GM12864 (cell line): ENCODE measurements at regions not wholly inside any gene's neighbourhood (a gene's known extent, or its start where the extent isn't known, plus 50 kb on each side); places are given as distances from the start of the nearest gene placed in this dataset.

Source experiments
- DNase-seq: peaks from one replicate; pipeline ENCODE4 v3.0.0-alpha.2; 2011; ENCODE audit warnings: low read depth
- H3K4me3 ChIP-seq: 2 replicates; pipeline ENCODE4 v1.5.1; 2011; ENCODE audit warnings: mild to moderate bottlenecking, low read depth, low read length, control low read depth
- TF ChIP-seq, protein P1 (sequence below): IDR thresholded peaks from 2 replicates; pipeline ENCODE4 v1.5.1; 2011; ENCODE audit warnings: low read depth, mild to moderate bottlenecking, moderate library complexity, low read length, control low read depth, inconsistent platforms; ENCODE audit errors: missing control alignments

GRCh38 chr15:47355759-47356158, 361.5 kb upstream of the SEMA6D start:
- no peak overlapping the region for H3K4me3 ChIP-seq
- TF ChIP-seq, protein P1, sequence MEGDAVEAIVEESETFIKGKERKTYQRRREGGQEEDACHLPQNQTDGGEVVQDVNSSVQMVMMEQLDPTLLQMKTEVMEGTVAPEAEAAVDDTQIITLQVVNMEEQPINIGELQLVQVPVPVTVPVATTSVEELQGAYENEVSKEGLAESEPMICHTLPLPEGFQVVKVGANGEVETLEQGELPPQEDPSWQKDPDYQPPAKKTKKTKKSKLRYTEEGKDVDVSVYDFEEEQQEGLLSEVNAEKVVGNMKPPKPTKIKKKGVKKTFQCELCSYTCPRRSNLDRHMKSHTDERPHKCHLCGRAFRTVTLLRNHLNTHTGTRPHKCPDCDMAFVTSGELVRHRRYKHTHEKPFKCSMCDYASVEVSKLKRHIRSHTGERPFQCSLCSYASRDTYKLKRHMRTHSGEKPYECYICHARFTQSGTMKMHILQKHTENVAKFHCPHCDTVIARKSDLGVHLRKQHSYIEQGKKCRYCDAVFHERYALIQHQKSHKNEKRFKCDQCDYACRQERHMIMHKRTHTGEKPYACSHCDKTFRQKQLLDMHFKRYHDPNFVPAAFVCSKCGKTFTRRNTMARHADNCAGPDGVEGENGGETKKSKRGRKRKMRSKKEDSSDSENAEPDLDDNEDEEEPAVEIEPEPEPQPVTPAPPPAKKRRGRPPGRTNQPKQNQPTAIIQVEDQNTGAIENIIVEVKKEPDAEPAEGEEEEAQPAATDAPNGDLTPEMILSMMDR = no peak
- DNase-seq = no peak

- TF ChIP-seq, protein P1 = no peak
- H3K4me3 ChIP-seq = no peak overlapping the region
- no peak for DNase-seq
These were observed 361.0 kb upstream of the SEMA6D start for GRCh38 chr15:47356297-47356696.

GRCh38 chr15:47358876-47359275, 358.4 kb upstream of the SEMA6D start:
- TF ChIP-seq, protein P1 = no peak
- no peak for DNase-seq
- no peak overlapping the region for H3K4me3 ChIP-seq

DNA sequence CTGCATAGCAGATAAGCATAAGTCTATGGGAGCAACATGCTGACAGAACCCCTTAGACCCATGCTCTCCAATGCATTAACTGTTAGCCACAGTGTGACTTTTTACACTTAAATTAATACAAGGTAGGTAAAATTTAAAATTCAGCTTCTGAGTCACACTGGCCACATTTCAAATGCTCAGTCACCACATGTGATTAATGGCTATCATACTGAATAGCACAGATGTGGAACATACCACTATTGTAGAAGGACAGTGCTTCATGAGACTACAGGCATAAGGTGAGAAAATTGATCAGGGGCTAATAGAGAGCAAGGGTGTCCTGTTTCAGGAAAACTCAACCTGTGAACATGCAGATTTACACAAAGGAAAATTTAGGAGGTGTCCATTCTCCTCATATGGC, 357.0 kb upstream of the SEMA6D start:
- TF ChIP-seq, protein P1 = no peak
- no peak for DNase-seq
- no peak overlapping the region for H3K4me3 ChIP-seq

DNA sequence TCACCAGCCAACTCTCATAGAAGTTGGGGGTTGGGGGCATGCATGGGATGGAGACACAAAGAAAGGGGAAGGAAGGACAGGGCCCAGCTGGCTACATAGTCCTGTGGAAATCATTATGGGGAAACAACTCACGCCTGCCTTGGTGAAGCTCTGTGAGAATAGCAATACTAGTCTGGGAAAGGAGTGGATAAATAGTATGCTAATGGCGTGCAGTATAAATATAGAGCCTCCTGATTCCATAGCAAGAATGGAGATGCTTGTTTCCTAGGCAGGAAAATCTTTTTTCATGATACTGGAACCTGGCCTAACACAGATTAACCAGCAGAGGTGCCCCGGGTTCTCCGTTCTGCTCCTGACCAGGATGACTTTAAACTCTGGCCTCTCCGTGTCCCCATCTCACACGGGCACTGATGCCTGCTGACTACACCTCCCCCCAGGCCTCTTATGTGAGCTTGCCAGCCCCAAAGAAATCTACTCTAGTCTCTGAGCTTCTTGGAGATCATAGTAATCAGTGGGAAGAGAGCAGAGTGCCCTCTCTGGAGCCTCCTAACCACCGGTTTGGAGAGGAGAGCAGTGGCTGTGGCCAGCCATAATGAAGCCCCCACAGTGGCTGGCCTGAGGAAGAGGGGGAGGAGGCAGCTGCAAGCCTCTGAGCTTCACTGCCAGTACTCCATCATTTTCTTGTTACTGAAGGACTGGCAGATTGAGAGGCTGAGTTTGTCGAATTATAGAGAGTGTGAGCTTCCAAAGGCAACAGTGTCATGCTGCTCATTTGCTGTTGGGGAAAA, 355.0 kb upstream of the SEMA6D start:
- DNase-seq = no peak
- H3K4me3 ChIP-seq = no peak overlapping the region
- TF ChIP-seq, protein P1 = no peak

DNA sequence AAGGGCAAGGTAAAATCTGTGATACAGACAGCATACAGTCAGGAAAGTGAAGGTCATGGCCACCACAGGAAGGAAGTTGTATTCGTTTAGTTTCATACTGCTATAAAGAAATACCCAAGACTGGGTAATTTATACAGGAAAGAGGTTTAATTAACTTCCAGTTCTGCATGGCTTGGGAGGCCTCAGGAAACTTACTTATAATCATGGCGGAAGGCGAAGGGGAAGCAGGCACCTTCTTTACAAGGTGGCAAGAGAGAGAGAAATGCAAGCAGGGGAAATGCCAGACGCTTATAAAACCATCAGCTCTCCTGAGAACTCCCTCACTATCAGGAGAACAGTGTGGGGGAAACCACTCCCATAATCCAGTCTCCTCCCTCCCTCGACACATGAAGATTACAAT, 353.7 kb upstream of the SEMA6D start:
- no peak for DNase-seq
- TF ChIP-seq, protein P1 = no peak
- H3K4me3 ChIP-seq = no peak overlapping the region
